ENCODE measurements at regions not wholly inside any gene's neighbourhood (a gene's known extent, or its start where the extent isn't known, plus 50 kb on each side); places are given as distances from the start of the nearest gene placed in this dataset.

DNA sequence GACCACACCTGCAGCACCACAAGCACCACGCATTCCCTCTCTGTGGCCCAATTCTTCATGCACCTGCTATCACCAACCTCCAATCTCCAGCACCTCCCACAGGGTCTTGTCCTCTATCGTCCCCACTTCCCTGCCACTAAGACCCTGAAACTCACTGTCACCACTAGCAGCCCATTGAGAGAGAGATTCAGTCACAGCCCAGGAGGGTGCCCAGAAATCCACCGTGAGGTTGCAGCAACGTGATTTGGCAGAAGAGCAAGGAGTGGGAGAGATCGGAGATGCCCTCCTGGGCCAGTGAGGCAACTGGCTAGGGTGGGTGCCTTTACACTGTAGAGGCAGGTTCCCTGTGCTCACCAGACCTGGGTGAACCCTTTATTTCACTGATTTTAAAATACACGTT, 90.1 kb downstream of the ANKRD60 start:
- no peak for DNase-seq

DNA sequence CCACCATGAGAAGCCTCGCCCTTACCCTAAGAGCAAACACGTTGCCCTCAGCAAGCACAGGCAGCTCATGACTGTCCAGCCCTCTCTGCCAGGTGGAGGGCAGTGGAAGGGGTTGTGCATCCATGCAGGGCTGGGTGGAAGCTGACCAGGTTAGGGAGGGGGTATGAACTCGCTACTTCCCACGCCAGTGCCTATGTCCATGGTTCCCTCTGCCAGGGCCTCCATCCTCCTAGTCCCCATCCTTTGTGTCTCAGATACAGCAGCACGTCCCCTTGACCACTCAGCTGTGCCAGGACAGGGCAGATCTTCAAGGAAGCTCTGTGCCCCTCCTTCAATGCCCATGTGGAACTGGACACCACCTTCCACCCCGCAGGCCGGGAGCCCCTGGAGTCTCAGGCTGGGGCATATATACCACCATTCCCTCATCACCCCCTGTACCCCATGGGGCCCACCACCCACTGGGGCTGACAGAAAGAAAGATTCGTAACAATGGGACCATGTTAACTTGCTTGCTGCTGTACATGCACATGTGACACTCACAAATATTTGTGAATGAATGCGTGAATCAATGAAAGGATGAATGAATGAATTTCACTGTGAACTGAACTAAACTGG, 90.7 kb downstream of the ANKRD60 start:
- DNase-seq, result no peak

- no peak for DNase-seq
Observed at GRCh38 chr20:58137236-58137635, 91.2 kb downstream of the ANKRD60 start.

DNA sequence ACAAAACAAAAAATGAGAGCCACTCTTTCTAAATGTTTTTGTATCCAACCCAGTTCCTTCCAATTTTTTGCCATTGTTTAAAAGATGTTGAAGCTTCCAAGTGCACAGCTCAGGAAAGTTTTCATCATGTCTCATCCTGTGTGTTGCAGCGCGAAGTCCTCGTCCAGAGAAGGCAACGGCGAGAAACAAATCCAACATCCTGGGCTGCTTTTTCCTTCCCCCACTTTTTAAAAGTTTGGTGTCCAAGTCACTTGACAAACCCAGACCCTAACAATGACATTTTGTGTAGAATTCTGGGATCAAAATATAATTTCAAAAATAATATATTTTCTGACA, 92.3 kb downstream of the ANKRD60 start:
- DNase-seq, result no peak

GRCh38 chr20:58135441-58136148, 92.9 kb downstream of the ANKRD60 start:
- DNase-seq, result no peak

GRCh38 chr20:58133020-58133808, 95.2 kb downstream of the ANKRD60 start:
- no peak for DNase-seq

- DNase-seq, result no peak
Observed at GRCh38 chr20:58131551-58132142, 96.8 kb downstream of the ANKRD60 start.

GRCh38 chr20:58131151-58131550, 97.3 kb downstream of the ANKRD60 start:
- no peak for DNase-seq

- no peak for DNase-seq
Observed at GRCh38 chr20:58130581-58130980, 97.9 kb downstream of the ANKRD60 start.

- DNase-seq, result peak; percentile 37
Observed at GRCh38 chr20:58130156-58130555, 98.3 kb downstream of the ANKRD60 start.

DNA sequence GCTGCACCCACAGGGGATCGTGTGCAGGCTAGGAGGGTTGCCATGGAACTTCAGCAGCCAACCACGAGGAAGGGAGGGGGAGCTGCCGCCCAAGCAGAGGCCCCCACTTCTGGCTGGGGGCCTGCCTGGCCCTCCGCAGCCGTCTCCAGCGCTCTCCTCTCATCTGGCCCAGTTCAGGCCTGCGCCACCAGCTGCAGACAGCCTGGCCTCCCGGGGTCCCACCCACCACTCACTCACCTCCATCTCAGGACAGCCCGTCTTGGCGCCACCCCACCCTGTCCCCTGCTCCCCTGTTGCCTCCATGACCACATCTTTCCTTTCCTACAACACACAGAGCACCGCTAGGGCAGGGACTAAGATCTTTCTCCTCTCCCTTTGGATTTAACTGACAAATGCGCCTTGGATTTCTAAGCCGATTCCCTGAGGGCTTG, 98.7 kb downstream of the ANKRD60 start:
- peak; percentile 69 for DNase-seq

GRCh38 chr20:58128635-58129625, 99.5 kb downstream of the ANKRD60 start:
- no peak for DNase-seq

DNA sequence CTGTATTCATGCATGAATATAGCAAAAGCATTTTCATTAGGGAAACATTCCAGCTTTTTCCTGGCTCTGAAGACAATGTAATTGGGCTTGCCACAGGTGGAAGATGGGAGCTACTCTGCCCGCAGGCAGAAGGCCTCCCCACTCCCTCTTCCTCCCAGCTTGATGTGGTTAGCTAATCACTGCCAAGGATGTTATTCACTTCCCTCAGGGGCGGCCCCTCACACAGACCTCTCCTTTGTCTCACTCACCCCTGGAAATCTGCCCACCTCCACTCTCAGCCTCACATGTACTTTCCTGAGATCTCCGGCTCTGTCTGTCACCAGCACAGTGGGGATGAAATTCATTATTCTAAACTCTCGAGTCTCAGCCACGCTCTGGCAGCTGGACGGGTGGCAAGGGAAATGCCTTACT, 100.7 kb downstream of the ANKRD60 start:
- no peak for DNase-seq

GRCh38 chr20:58125726-58126125, 102.7 kb downstream of the ANKRD60 start:
- no peak for DNase-seq

GRCh38 chr20:58117944-58118343, 110.5 kb downstream of the ANKRD60 start:
- no peak for DNase-seq

DNA sequence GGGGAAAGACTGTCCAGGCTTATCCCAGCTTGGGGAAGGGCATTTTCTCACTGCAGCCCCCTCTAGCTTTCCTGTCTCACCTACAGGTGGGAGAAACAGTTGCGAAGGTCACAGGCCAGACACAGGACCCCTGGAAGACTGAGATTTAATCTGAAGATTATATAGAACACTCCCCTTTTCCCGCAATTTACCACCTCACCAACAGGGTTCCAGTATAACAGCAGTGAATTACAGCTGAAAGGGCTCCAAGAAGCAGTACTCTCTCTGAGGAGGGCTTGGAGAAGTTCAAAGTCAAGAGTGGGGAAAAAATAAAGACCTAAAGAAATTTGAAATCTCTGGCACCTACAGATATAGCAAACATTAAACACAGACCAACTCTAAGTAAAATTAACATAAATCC, 111.9 kb downstream of the ANKRD60 start:
- no peak for DNase-seq

GRCh38 chr20:58113716-58114115, 114.7 kb downstream of the ANKRD60 start:
- DNase-seq, result peak; percentile 43

- DNase-seq, result peak; percentile 32
Observed at GRCh38 chr20:58112017-58112781, 116.3 kb downstream of the ANKRD60 start.

GRCh38 chr20:58111310-58112016, 117.0 kb downstream of the ANKRD60 start:
- peak; percentile 34 for DNase-seq

DNA sequence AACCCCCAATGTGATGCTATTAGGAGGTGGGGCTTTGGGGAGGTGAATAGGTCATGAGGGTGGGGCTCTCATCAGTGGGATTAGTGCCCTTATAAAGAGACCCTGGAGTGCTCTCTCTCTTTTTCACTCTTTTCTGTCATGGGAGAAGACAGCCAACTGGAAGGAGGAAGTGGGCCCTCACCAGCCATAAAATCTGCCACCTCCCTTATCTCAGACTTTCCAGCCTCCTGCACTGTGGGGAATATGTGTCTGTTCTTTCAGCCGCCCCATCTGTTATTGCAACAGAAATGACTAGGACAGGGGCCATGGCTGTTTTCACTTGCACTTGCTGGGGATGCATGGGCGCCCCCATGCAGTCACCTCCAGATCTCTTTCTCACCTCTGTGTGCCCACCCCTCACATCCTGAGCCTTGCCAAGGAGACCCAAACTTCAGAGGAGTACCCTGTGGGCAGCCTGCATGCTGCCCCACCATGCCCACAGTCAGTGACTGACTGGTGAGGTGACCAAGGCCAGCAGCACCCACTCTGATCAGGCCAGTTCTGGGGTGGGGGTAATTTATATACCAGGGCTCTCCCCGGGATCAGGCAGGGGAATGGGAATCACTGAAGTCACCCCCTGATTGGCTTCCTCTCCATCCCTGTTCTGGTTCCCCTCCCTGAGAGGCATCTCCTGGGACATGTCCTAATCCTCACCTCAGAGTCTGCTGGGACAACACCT, 118.4 kb downstream of the ANKRD60 start:
- peak; percentile 35 for DNase-seq
